Endothelial cell of umbilical vein (primary cell): ENCODE measurements at regions not wholly inside any gene's neighbourhood (a gene's known extent, or its start where the extent isn't known, plus 50 kb on each side); places are given as distances from the start of the nearest gene placed in this dataset.

Experiments used
- POLR2AphosphoS5 ChIP-seq: IDR thresholded peaks from 2 replicates; pipeline ENCODE4 v1.6.1; 2012; ENCODE audit warnings: low read depth, mild to moderate bottlenecking, control low read depth, low read length, moderate library complexity; ENCODE audit not compliant: insufficient read depth
- TF ChIP-seq, protein P1 (sequence below), 2 donors: IDR thresholded peaks; 1 replicate in 1 of 2; 2 replicates in 1 of 2; pipeline ENCODE4 v1.5.1; 2011; ENCODE audit warnings: low read length in 2 of 2, mild to moderate bottlenecking in 2 of 2, moderate library complexity in 2 of 2, control low read depth in 1 of 2, inconsistent platforms in 1 of 2, low read depth in 1 of 2; ENCODE audit not compliant: insufficient read depth in 1 of 2; ENCODE audit errors: extremely low read depth in 1 of 2

DNA sequence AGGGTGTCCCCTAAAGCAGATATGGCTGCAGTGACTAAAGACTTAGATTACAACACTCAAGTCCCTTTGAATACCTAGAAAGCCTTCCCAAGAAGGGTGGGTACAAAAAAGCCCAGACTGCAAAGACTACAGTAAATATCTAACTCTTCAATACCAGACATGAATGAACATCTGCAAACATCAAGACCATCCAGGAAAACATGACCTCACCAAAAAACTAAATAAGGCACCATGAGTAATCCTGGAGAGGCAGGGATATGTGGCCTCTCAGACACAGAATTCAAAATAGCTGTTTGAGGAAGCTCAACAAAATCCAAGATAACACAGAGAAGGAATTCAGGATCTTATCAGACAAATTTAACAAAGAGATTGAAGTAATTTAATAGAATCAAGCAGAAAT, 138.2 kb upstream of the OTOS start:
- TF ChIP-seq POLR2AphosphoS5, result no peak
- TF ChIP-seq, protein P1, sequence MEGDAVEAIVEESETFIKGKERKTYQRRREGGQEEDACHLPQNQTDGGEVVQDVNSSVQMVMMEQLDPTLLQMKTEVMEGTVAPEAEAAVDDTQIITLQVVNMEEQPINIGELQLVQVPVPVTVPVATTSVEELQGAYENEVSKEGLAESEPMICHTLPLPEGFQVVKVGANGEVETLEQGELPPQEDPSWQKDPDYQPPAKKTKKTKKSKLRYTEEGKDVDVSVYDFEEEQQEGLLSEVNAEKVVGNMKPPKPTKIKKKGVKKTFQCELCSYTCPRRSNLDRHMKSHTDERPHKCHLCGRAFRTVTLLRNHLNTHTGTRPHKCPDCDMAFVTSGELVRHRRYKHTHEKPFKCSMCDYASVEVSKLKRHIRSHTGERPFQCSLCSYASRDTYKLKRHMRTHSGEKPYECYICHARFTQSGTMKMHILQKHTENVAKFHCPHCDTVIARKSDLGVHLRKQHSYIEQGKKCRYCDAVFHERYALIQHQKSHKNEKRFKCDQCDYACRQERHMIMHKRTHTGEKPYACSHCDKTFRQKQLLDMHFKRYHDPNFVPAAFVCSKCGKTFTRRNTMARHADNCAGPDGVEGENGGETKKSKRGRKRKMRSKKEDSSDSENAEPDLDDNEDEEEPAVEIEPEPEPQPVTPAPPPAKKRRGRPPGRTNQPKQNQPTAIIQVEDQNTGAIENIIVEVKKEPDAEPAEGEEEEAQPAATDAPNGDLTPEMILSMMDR (IDR thresholded peaks at IDR 0.05; ENCODE audit: extremely low read depth in 1 of 2, insufficient read depth in 1 of 2, low read depth in 1 of 2, low read length in 2 of 2), result no peak
